GM18858 (cell line): ENCODE measurements at regions not wholly inside any gene's neighbourhood (a gene's known extent, or its start where the extent isn't known, plus 50 kb on each side); places are given as distances from the start of the nearest gene placed in this dataset.

Experiments
- ATAC-seq: cut with Tn5 transposase; IDR thresholded peaks from one replicate; pipeline ENCODE4 v1.9.1; 2021; ENCODE audit not compliant: unreplicated experiment

- no peak for ATAC-seq
Measured at GRCh38 chrX:137401092-137401491, 164.8 kb upstream of the ZIC3 start.

DNA sequence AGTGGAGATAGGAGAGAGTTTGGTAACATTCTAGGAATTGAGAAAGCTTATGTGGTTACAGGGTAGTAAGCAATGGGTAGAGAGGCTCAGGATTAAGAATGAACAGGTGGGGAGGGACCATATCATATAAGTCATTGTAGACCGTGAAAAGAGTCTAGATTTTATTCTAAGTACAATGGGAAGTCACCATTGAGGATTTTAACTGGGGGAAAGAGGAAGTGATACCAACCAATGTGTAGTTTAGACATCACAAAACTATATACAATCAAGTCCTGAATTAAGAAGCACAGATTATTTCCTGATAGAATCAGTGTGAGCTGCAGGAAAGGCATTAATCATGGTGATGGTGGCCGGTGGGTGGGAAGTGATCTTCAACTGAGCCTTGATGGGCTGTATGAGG, 178.3 kb upstream of the ZIC3 start:
- no peak for ATAC-seq

DNA sequence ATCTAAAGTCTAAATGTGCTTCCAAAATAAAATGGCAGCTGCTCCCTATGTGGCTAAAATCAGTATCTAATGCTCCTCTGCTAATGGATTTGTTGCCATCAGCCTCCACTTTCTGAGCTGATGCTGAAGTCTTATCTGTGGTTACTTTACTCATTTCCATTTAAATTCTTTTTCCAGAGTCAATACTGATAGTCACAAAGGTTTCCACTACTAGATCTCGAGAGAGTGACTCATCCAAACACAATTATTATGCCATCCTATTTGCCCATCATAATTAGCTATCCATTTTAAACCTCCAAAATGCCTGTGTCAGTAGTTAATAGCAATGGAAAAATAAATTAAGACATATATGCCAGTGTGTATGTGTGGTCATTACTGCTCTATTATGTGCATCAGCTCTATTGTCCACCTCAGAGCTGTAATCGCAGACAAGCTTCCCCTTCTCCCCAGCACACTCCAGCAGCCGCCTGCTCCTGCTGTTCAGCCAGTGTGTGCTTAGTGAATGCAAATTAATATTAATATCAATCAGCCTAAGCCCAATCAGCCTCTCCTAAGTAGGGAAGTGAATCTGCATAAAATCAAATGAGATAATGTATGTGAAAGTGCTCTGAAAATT, 199.8 kb upstream of the ZIC3 start:
- ATAC-seq, result no peak

GRCh38 chrX:137363559-137363958, 202.4 kb upstream of the ZIC3 start:
- ATAC-seq, result no peak

GRCh38 chrX:137362583-137362982, 203.3 kb upstream of the ZIC3 start:
- ATAC-seq, result no peak

DNA sequence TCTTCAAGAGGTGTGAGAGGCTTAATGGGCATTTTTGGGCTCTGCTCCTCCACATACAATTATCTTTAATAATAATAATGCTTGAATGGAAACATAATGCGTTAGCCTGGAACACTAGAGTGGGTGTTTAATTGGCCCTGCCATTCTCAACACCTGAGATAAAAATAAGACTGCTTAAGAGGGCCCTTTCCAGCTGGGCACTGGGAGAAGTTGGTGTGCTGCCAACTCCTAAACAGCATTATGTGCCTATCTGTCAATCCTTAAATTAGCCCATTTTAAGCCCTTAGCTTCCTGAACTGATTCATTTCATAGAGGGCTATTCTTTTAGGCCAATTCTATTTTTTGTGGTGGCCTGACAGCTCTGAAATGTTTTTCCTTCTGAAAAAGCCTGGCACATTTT, 211.1 kb upstream of the ZIC3 start:
- no peak for ATAC-seq

GRCh38 chrX:137353404-137353803, 212.5 kb upstream of the ZIC3 start:
- ATAC-seq, result peak; percentile 50

DNA sequence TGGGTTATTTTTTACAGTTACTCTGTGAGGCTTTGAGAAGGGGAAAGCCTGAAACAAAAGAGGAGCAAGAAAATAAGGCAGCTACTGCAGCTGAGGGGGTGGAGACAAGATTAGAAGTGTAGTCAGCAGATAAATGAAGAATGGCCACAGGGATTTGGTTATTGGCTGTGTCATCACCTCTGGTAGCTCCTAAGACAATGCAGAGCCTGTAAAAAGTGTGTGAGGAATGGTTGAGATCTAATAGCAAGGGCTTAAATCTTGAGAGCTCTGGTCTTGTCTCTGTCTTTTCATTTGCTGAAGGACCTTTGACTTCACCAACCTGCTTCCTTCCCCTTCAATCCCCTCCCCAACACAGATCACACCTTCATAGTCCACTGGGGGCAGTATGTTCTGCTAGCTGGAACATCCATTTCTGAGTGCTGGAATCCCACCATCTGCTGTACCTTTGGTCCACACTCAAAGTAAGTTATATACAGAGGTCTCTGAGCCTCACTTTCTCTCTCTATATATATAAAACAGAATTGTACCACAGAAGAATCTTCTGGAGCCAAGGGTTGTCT, 213.7 kb upstream of the ZIC3 start:
- no peak for ATAC-seq

DNA sequence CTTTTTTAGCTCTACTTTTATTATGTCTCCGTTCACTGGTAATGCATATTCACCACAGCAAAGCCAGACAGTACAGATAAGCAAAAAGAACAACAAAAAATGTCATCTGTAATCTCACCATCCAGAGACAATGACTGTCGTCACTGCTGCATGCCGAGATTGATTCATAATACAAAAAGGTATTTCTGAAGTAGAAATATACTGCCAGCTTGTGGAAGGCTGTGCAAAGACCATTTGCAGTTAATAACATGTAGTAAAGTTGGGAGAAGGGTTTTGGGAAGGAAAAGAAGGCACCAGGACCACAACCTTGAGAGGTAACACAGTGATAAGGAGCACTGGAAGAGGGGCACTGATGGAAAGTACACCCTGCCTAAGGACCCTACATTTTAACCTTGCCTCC, 223.0 kb upstream of the ZIC3 start:
- no peak for ATAC-seq

DNA sequence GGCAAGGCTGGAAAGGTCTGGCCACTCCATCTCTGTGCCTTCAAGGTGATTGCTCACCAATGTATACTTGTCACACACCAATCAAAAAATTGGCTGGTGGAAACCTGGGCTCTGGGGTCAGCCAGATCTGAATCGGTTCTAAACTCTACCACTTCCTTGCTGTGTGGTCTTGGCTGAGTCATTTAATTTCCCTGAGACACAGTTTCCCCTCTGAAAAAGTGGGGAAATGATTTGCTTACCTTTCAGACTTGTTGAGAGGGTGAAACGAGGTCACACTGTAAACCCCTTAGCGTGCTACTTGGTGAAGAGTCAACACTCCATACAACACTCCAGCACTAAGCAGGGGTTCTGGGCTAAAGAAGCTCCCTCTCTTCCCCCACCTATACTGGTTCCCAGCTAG, 252.3 kb upstream of the ZIC3 start:
- ATAC-seq, result no peak

- no peak for ATAC-seq
Measured at GRCh38 chrX:137305404-137305803, 260.5 kb upstream of the ZIC3 start.

GRCh38 chrX:137297167-137297566, 263.4 kb upstream of the GPR101 start:
- no peak for ATAC-seq

DNA sequence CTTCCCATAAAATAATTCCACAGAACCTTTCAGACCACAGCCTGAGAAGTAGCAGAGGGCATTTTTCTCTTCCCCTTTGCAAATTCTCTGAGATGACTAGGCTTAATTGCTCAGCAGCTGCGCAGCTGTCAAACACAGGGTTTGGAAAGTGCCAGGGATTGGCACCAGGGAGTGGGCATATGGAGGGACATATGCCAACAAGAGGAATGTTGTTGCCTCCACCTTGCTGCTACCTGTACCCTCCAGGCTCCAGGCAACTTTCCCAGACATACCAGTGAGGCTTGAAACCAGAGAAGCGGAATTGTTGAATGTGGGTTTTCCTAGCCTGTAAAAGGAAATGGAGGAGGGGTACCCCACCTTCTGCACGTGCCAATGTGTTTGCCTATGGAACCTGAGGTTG, 256.2 kb upstream of the GPR101 start:
- no peak for ATAC-seq

DNA sequence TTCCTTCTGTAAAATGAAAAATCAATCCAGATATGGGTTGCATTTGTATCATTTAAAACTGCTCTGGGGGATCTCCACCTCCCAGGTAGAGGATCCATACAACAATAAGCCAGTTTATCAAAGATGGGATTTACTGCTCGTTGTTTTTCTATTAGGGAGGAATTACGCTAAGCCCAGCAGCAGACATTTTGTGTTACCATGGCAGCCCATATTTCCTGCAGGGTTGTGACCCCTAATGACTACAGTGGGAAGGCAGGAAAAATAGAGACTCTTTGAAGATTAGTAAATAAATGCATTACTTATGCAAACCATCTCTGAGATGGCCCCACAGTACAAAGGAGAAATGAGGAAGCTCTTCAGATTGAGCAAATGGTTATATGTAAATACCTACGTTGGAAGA, 253.4 kb upstream of the GPR101 start:
- ATAC-seq, result no peak

DNA sequence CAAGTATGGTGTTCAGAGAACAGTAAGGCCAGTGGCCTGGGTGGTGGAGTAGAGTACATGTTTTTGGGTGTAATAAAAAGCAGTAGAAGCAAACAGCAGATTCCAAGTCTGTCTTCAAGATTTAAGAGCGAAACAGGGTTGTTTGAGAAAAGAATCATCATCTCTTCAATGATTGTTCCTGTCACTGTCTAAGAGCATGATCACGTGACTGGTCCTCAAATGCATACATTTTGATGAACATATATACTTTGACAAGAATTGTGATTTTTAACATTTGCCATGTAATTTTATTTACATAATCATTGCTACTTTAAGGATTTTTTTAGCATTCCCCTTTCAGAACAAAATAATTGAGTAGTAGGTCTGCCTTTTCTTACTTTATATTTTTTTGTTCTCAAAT, 252.6 kb upstream of the GPR101 start:
- no peak for ATAC-seq

DNA sequence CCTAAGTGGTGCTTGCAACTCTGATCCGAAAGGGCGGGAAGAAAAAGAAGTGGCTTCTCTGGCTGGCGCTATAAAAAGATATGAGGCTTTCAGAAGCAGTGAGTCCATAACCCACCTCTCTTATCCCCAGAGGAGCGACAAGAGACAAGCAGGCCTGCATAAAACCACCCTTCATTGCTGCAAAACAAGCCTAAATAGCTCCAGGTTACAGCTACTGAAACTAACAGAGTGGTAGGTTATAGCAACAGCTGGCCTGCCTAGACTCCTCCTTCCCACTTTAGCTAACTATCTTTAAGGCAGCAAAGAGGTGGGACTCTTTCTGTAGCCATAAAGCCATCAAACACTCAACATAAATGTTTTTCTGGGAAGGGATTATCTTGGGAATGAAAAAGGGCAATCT, 245.0 kb upstream of the GPR101 start:
- ATAC-seq, result no peak

GRCh38 chrX:137263374-137263773, 229.6 kb upstream of the GPR101 start:
- no peak for ATAC-seq

DNA sequence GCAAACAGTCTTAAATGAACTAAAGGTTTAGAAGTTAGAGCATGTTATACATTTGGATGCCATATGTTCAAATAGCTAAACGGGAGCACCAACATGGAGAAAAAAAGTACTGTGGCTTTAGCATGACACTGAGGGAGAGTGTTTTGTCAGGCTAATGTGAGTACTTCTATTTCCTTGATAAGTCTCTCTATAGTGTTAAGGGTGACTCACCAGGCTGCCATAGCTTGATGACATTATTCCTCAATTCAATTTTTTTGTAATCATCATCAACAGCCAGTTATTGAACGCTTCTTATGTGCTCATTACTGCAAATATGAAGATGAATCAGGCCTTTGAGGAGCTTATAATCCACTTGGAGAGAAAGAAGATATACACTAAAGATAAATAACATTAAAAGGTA, 211.4 kb upstream of the GPR101 start:
- no peak for ATAC-seq

- ATAC-seq, result no peak
Measured at GRCh38 chrX:137236837-137237236, 203.0 kb upstream of the GPR101 start.

DNA sequence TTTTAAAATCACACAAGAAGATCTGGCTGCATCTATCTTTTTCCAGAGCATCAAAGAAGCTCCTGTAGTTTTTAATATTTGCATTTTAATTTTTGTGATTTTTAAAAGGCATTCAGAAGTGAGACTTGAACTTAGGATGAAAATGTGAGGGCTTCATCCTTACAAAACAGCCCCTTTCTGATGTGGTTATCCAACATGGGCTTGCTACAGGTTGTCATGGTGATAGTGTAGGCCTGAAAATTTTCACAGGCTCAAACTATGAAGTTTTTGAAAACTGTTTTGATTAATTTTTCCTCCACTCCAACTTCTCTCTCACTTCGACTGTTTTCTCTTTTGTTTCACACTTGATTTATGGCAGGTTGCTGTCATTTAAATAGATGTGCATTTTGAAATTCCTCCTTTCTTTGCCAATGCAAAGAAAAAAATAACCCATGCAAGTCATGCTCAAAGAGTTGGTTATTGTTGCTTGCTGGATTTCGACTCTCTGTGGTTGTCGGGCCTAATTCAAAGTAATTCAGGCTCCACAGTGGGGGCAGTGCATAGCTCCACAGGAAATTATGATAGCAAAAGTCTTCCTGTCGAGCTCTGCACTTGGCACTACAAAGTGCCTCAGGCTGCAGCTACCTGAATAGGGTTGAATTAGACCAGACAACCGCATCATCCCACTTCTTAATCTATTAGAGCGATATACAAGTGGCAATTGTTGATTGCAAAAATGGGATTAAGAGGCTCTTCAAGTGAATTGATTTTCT, 201.0 kb upstream of the GPR101 start:
- ATAC-seq, result no peak

- no peak for ATAC-seq
Measured at GRCh38 chrX:137233478-137233877, 199.7 kb upstream of the GPR101 start.

DNA sequence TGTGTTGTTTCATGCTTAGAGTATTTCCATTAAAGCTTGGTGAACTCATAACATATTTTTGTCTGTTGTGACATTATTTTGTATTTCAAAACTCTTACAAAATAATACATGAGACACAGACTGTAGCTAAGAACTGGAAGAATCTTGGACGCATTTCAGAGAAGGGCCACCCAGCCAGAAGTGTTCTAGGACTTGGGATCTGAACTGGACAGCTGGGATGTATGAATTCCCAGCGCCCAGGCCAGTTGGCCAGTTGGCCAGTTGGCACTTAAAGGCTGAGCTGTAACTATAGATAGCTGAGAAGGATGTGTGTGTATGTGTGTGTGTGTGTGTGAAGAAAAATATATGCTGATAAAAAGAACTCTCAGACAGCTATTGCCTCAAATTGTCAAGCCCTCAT, 193.4 kb upstream of the GPR101 start:
- ATAC-seq, result no peak

GRCh38 chrX:137215467-137215866, 181.7 kb upstream of the GPR101 start:
- no peak for ATAC-seq
